ENCODE measurements at regions not wholly inside any gene's neighbourhood (a gene's known extent, or its start where the extent isn't known, plus 50 kb on each side); places are given as distances from the start of the nearest gene placed in this dataset.
A peak's percentile ranks its signal among the peaks of the same experiment; 100 is the strongest.
"Not testable (repeated sequence)": the region's sequence is repeated elsewhere in the genome, so short reads cannot be mapped to it uniquely, and the experiment has no call there.

DNA sequence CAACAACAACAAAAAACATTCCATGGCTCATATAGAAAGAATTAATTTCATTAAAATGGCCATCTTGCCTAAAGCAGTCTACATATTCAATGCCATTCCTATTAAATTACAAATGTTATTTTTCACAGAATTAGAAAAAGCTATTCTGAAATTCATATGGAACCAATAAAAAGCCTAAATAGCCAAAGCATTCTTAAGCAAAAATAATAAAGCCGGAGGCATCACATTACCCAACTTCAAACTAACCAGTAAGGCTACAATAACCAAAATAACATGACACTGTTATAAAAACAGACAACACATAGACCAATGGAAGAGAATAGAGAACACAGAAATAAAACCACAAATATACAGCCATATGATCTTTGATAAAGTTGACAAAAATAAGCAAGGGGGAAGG is 330.4 kb downstream of the KIF20B start:
- DNase-seq (ENCODE audit: low read depth) = no peak

DNA sequence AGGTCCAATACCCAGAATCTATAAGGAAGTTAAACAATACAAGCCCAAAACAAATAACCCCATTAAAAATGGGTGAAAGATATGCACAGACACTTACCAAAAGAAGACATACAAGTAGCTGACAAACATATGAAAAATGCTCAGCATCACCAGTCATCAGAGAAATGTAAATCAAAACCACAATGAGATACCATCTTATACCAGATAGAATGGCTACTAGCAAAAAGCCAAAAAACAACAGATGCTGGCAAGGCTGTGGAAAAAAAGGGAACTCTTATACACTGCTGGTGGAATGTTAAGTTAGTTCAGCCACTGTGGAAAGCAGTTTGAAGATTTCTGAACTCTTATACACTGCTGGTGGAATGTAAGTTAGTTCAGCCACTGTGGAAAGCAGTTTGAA is 331.1 kb downstream of the KIF20B start:
- peak; percentile 30 for DNase-seq (ENCODE audit: low read depth)

DNA sequence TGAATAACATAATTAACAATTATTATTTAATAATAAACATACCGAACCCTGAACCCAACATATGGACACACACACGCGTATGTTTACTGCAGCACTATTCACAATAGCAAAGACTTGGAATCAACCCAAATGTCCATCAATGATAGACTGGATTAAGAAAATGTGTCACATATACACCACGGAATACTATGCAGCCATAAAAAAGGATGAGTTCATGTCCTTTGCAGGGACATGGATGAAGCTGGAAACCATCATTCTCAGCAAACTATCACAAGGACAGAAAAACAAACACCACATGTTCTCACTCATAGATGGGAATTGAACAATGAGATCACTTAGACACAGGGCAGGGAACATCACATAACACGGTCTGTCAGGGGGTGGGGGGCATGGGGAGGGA is 333.5 kb downstream of the KIF20B start:
- not testable (repeated sequence) for DNase-seq (ENCODE audit: low read depth)

DNA sequence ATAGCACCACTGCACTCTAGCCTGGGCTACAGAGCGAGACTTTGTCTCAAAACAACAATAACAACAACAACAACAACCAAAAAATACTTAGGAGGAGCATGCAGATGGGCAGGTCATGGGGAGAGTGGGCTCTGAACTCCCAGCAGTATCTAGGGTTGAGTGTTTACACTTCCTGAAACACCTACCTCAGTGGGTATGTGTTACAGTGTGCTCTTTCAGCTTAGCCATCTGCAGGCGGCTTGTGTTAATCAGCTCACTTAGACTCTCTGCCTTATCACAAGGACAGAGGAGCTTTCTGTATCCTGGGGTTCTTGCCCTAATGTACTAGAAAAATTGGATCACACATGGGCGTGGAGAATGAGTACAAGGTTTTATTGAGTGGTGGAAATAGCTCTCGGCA is 340.2 kb downstream of the KIF20B start:
- no peak for DNase-seq (ENCODE audit: low read depth)

DNA sequence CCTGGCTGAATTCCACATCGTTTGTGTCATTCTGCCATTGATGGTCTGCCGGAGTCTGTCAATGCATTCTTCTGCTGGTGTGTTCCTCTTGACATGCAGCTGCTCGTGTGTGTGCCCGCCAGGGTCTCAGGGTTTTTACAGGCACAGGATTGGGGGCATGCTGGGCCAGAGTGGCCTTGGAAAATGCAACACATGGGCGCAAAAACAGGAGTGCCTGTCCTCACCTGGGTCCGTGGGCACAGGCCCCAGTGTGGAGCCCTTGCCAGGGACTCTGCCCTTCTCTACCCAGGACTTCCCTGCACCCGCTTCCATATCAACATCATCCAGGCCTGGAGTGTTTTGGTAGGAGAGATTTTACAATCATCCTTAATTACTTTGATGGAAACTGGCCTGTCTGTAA is 340.7 kb downstream of the KIF20B start:
- no peak for DNase-seq (ENCODE audit: low read depth)

DNA sequence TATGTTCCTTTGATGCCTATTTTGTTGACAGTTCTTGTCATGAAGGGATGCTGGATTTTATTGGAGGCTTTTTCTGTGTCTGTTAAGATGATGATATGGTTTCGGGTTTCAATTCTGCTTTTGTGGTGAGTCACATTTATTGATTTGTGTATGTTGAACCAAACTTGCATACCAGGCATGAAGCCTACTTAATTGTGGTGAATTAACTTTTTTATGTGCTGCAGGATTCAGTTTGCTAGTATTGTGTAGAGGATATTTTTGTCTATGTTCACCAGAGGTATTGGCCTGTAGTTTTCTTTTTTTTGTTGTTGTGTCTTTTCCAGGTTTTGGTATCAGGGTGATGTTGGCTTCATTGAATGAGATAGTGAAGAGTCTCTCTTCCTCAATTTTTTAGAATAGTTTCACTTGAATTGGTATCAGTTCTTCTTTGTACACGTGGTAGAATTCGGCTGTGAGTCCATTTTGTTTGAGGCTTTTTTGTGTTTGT is 345.9 kb downstream of the KIF20B start:
- no peak for DNase-seq (ENCODE audit: low read depth)

DNA sequence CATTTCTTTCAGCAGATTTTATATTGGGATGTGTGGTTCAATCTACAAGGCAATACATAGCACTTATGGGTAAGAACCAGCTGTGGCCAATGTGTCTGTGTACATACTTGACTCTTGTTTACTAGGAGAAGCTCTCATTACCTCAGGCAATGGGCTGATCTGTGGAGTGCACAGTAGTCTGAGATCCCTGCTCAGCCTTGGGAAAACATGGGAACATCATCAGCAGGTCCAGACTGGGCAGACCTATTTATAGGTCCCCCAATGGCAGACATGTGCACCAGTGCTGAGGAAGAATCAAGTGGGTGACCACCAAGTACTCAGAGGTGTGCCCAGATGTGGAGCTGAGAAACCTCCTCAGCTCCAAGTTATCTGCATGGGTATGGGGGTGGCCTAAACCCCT is 349.7 kb downstream of the KIF20B start:
- DNase-seq (ENCODE audit: low read depth) = no peak

DNA sequence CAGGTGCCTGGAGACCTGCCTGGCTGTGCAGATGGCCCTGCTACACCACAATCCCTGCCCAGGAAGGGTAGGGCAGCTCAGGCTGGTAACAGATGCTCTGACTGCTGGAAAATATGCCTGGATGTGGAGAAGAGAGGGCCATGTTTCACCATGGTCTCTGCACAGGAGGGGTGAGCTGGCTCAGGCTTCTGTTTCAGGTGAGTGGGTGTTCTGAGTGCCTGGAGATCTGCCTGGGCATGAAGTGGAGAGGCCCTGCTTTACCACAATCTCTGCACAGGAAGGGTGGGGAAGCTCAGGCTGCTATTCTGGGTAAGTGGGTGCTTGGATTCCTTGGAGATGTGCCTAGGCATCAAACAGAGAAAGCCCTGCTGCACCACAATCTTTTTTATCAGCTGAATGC is 350.1 kb downstream of the KIF20B start:
- no peak for DNase-seq (ENCODE audit: low read depth)

DNA sequence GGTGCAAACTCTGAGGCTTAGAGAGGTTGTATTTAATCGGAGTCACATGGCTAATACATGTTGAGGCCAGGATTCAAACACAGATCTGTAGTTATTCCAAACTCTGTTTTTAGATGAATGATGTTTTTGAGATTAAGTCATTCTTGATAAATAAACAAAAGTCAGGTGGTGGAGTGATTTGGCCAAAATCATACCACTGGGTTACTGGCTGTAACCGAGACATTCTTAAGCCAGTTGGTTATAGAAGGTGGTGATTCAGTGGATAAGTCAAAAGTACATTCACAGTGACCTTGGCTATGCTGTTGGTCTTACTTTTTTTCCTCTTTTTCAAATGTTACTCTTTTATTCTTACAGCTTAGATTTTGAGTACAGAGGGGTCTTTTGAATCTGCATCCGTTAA is 361.4 kb downstream of the KIF20B start:
- peak; percentile 58 for DNase-seq (ENCODE audit: low read depth)

DNA sequence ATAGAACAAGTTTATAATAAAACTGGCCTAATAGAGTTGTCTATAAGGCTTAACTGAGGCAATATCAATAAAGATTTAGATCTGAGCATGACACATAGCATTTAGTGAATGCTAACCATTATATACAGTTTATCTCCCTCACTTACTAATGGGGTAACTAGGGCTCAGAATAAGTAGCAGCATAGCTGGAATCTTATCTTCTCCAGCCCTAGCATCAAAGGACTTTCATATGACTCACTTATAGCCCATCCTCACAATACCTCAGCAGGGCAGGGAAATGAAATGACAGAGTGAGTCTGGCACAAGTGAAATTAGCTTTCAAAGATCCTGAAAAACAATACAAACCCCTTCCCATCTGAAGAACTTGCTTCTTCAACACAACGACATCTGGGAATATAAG is 362.9 kb downstream of the KIF20B start:
- DNase-seq (ENCODE audit: low read depth) = peak; percentile 50

DNA sequence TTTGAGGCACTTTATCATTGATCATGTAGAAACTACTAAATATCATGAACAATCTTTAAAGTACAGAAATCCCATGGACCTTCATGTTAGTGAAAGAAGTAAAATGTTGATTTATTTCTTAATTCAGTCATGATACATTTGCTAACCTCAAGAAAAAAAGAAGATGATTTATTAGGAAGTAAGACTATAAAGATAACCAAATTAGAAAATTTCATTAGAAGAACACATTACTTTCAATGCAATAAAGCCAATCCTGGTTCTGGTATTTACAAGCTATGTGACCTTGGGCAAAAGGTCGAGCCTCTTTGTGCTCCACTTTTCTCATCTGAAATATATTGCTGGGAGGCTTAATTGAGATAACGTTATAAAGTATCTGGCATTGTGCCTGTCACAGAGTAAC is 365.0 kb downstream of the KIF20B start:
- peak; percentile 39 for DNase-seq (ENCODE audit: low read depth)

DNA sequence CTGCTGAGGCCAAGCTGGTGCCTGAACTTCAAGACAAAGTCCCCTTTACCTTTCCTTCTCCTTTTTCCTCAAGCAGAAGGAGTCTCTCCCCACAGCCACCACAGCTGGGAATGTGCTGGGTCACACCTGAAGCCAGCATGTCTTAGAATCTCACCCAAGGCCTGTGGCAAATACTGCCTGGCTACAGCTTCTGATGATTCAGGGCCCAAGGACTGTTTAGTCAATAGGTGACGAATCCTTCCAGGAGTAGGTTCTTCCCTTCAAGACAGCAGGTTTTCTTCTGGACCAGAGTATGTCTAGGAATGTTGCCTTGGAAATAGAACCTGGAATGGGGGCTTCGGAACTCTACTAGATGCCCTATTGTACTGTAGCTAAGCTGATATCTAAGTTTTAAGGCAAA is 374.6 kb downstream of the KIF20B start:
- no peak for DNase-seq (ENCODE audit: low read depth)

DNA sequence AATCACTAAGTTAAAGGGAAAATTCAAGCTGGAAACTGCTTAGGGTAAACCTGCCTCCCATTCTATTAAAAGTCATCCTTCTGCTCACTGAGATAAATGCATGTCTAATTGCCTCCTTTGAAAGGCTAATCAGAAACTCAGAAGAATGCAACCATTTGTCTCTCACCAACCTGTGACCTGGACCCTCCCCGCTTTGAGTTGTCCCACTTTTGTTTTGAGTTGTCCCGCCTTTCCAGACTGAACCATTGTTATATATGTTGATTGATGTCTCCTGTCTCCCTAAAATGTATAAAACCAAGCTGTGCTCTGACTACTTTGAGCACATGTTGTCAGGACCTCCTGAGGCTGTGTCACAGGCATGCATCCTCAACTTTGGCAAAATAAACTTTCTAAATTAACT is 378.4 kb downstream of the KIF20B start:
- no peak for DNase-seq (ENCODE audit: low read depth)

DNA sequence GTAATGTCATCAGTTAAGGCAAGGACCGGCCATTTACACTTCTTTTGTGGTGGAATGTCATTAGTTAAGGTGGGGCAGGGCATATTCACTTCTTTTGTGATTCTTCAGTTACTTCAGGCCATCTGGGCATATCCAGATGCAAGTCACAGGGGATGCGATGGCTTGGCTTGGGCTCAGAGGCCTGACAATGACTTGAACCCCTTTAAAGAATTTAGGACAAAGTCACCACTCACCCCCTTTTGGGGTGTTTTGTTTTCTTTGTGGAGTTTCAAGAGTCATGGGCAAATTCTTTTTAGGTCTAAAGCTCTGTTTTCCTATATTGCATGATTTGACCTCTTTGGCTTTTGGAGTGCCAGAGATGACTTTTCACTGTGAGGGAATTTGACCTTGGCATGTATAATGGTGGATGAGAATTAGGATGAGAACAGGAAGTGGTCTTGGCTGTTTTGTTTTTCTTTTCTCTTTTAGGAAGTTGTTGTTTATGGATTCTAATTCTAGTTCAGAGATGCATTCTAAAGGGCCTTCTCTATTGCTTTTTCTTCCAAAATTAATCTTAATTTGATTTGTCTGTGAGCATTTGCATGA is 385.3 kb downstream of the KIF20B start:
- DNase-seq (ENCODE audit: low read depth) = not testable (repeated sequence)

DNA sequence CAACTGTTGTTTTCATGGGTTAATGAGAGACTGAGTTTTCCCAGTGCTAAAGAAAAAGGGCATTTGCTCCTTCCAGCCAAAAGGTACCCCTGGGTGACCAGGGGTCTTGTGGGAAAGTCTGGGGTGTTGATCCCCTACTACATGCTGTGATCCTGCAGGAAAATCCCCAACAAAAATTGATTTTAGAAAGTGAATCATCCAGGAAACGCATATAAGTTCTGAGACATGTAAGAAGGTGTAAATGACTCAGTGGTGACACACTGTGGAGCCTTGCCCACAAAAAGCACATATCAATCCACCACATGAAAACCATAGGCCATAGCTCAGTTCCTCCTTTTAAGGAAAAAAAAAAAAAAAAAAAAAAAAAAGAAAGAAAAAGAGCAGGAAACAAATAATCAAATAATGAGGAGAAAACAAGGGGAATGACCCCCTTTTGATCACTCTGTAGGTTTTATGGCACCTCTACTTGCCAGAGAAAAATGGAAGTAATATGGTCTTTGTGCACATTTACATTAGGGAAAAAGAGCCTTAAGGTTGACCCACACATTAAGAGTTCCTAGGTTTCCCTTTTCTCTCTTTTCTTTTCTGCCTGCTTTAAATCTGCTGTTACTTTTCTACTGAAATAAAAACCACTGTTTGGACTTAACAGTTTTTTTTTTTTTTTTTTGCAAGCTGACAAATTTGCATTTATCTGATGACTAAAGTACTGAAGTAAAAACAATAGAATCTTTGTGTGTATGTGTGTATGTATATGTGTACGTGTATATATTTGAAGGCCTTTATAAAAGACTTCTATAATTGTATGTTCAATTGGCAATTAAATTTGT is 386.0 kb downstream of the KIF20B start:
- peak; percentile 70 for DNase-seq (ENCODE audit: low read depth)

DNA sequence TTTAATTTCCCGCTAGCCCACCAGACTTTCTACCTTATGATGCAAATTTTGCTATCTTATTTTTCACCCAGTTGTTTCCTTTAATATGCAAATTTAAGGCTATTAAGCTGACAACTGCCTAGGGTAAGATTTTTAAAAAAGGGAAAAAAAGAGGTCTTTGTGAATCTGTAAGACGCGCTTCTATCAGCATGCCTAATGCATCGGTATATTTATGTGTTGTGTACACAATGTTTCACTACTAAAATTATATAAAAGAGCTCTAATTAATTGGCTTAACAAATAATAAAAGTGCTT is 386.6 kb downstream of the KIF20B start:
- DNase-seq (ENCODE audit: low read depth) = no peak

DNA sequence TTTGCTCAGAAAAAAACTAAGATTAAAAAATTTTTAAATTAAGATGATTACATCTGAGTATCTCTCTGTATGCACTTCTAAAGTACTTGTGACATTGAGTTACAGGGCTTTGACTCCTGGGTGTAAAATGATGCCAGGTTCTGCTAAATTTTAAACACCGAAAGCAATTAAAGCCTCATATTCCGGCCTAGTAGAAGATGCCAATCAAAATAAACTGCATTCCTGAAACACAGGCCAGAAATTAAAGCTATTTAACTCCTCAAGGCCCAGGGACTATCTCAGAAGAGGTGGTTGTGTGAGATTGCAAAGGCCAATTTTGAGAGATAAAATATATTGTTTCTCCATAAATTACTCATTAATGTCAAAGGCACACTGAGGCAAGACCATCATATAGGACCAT is 388.3 kb downstream of the KIF20B start:
- DNase-seq (ENCODE audit: low read depth) = no peak

DNA sequence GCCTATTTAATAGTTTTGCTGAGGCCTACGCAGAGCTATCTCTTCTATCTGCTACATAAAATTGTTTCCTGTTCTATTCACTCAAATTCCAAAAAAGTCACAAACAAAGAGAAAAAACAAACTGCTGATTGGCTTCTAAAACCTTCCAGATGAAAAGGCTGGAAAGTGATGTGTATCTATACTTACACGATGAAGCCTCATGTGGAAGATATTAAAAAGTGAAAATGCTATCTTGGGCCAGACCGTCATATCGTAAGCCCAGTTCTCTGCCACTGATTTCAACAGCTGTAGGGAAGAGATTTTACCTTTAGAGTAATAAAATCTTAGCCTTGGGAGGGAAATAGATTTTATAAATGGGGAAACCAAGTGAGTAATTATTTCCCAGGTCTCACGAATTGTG is 394.8 kb downstream of the KIF20B start:
- no peak for DNase-seq (ENCODE audit: low read depth)

DNA sequence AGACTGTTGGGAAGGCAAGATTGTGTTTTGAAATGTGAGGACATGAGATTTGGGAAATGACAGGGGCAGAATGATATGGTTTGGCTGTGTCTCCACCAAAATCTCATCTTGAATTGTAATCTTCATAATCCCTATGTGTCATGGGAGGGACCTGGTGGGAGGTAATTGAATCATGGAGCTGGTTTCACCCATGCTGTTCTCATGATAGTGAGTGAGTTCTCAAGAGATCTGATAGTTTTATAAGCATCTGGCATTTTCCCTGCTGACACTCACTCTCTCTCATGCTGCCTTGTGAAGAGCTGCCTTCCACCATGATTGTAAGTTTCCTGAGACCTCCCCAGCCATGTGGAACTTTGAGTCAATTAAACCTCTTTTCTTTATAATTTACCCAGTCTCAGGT is 406.2 kb downstream of the KIF20B start:
- DNase-seq (ENCODE audit: low read depth) = not testable (repeated sequence)

DNA sequence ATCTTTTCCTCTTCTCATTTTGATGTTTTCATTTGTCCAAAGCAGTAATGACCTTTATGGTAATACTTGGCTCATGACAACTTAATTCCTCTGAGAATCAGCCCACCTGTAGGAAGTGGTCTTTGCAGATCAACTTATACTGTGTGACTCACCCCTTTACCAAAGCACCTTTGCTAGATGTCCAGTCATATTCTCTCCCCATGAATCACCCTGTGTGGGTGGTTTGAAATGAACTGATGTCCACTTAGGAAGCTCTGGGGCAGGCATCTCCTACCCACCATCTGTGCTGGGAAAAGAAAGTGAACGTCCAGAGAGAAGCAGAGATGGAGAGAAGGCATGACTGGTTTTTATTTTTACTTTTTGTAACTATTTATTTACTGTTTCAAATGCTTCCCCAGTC is 410.3 kb downstream of the KIF20B start:
- DNase-seq (ENCODE audit: low read depth) = peak; percentile 79

DNA sequence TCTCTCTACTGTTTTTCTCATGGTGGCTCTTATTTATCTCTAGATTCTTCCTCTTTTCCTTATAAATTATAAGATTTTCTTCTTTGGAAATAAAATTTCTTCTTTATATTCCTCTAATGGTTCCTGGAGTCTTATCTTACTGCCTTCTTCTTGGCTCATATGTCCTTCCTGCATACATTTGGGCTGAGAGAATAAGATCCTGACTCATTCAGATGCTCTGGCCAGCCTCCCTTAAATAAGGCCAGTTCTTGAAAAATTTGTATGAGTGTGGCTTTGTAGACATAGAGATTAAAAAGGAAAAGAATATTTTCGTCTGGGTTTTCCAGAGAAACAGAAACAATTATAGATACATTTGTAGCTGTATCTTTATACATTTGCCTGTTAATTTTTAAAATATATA is 411.3 kb downstream of the KIF20B start:
- peak; percentile 72 for DNase-seq (ENCODE audit: low read depth)

DNA sequence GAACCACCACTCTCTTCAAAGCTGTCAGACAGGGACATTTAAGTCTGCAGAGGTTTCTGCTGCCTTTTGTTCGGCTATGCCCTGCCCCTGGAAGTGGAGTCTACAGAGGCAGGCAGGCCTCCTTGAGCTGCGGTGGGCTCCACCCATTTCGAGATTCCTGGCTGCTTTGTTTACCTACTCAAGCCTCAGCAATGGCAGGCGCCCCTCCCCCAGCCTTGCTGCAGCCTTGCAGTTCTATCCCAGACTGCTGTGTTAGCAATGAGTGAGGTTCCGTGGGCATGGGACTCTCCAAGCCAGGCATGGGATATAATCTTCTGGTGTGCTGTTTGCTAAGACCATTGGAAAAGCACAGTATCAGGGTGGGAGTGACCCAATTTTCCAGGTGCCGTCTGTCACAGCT is 417.2 kb downstream of the KIF20B start:
- DNase-seq (ENCODE audit: low read depth) = not testable (repeated sequence)

DNA sequence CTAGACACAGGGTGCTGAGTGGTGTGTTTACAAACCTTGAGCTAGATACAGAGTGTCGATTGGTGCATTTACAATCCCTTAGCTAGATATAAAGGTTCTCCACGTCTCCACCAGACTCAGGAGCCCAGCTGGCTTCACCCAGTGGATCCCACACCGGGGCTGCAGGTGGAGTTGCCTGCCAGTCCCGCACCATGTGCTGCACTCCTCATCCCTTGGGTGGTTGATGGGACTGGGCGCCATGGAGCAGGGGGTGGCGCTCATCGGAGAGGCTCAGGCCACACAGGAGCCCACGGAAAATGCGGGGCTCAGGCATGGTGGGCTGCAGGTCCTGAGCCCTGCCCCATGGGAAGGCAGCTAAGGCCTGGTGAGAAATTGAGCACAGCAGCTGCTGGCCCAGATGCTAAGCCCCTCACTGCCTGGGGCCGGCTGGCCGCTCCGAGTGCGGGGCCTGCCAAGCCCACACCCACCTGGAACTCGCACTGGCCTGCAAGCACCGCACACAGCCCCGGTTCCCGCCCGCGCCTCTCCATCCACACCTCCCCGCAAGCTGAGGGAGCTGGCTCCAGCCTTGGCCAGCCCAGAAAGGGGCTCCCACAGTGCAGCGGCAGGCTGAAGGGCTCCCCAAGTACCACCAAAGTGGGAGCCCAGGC is 418.4 kb downstream of the KIF20B start:
- DNase-seq (ENCODE audit: low read depth) = not testable (repeated sequence)

All from amniotic epithelial cell (primary cell).